H9 (cell line): ENCODE measurements at regions not wholly inside any gene's neighbourhood (a gene's known extent, or its start where the extent isn't known, plus 50 kb on each side); places are given as distances from the start of the nearest gene placed in this dataset.

ENCODE experiments used
- DNase-seq: peaks from one replicate; pipeline ENCODE4 v3.0.0-alpha.2; 2017
- H2AFZ ChIP-seq: one replicate; pipeline ENCODE4 v1.6.1; 2013; ENCODE audit warnings: mild to moderate bottlenecking, low read length, control low read depth, moderate library complexity
- H2AK5ac ChIP-seq: 2 replicates; pipeline ENCODE4 v1.6.1; 2013; ENCODE audit warnings: low read length, control low read depth, mixed read lengths; ENCODE audit not compliant: insufficient read length
- H2BK120ac ChIP-seq: one replicate; pipeline ENCODE4 v1.6.1; 2013; ENCODE audit warnings: low read depth, mild to moderate bottlenecking, low read length, control low read depth, inconsistent platforms; ENCODE audit not compliant: poor library complexity, severe bottlenecking
- H2BK12ac ChIP-seq: 2 replicates; pipeline ENCODE4 v1.6.1; 2013; ENCODE audit warnings: low read length, control low read depth, mixed read lengths, low read depth; ENCODE audit not compliant: insufficient read length
- H2BK15ac ChIP-seq: 2 replicates; pipeline ENCODE4 v1.6.1; 2013; ENCODE audit warnings: low read depth, low read length, control low read depth
- H2BK20ac ChIP-seq: one replicate; pipeline ENCODE4 v1.6.1; 2013; ENCODE audit warnings: low read depth, mild to moderate bottlenecking, low read length, control low read depth, inconsistent platforms; ENCODE audit not compliant: poor library complexity, severe bottlenecking
- H2BK5ac ChIP-seq: 2 replicates; pipeline ENCODE4 v1.6.1; 2013; ENCODE audit warnings: low read length, control low read depth, mixed read lengths; ENCODE audit not compliant: insufficient read length
- H3K14ac ChIP-seq: 2 replicates; pipeline ENCODE4 v1.6.1; 2013; ENCODE audit warnings: low read length, control low read depth; ENCODE audit not compliant: insufficient read depth
- H3K18ac ChIP-seq: 2 replicates; pipeline ENCODE4 v1.6.1; 2013; ENCODE audit warnings: low read depth, mild to moderate bottlenecking, mixed read lengths, low read length, control low read depth; ENCODE audit not compliant: insufficient read length
- H3K23ac ChIP-seq: 2 replicates; pipeline ENCODE4 v1.6.1; 2013; ENCODE audit warnings: low read length, control low read depth, mixed read lengths, low read depth; ENCODE audit not compliant: insufficient read length
- H3K23me2 ChIP-seq: 2 replicates; pipeline ENCODE4 v1.6.1; 2013; ENCODE audit warnings: low read depth, mild to moderate bottlenecking, mixed read lengths, low read length, control low read depth; ENCODE audit not compliant: insufficient read length, poor library complexity, severe bottlenecking
- H3K27ac ChIP-seq: 2 replicates; pipeline ENCODE4 v1.5.1; 2013; ENCODE audit warnings: low read length, control low read depth, mixed read lengths, low read depth; ENCODE audit not compliant: insufficient read length
- H3K27me3 ChIP-seq: 2 replicates; pipeline ENCODE4 v1.6.1; 2013; ENCODE audit warnings: low read length, control low read depth, inconsistent platforms; ENCODE audit not compliant: insufficient read depth
- H3K4ac ChIP-seq: 2 replicates; pipeline ENCODE4 v1.6.1; 2013; ENCODE audit warnings: low read depth, mild to moderate bottlenecking, control low read depth, inconsistent platforms, low read length, moderate library complexity
- H3K4me1 ChIP-seq: 2 replicates; pipeline ENCODE4 v1.6.1; 2013; ENCODE audit warnings: low read length, control low read depth, inconsistent platforms; ENCODE audit not compliant: insufficient read depth
- H3K4me2 ChIP-seq: 2 replicates; pipeline ENCODE4 v1.6.1; 2013; ENCODE audit warnings: low read length, control low read depth, mixed read lengths; ENCODE audit not compliant: insufficient read length, insufficient read depth
- H3K56ac ChIP-seq: 2 replicates; pipeline ENCODE4 v1.6.1; 2013; ENCODE audit warnings: low read depth, mild to moderate bottlenecking, mixed read lengths, low read length, control low read depth; ENCODE audit not compliant: insufficient read length
- H3K79me1 ChIP-seq: 2 replicates; pipeline ENCODE4 v1.6.1; 2013; ENCODE audit warnings: low read depth, mild to moderate bottlenecking, moderate library complexity, low read length, control low read depth, inconsistent platforms; ENCODE audit not compliant: insufficient read depth, poor library complexity, severe bottlenecking
- H3K79me2 ChIP-seq: 2 replicates; pipeline ENCODE4 v1.6.1; 2013; ENCODE audit warnings: low read length, control low read depth, inconsistent platforms; ENCODE audit not compliant: insufficient read depth
- H3K9ac ChIP-seq: 2 replicates; pipeline ENCODE4 v1.6.1; 2013; ENCODE audit warnings: low read length, control low read depth, mixed read lengths; ENCODE audit not compliant: insufficient read length; ENCODE audit errors: extremely low read depth
- H3K9me3 ChIP-seq: one replicate; pipeline ENCODE4 v1.6.1; 2013; ENCODE audit warnings: low read depth, low read length, inconsistent platforms; ENCODE audit not compliant: control insufficient read depth
- H3T11ph ChIP-seq: one replicate; pipeline ENCODE4 v1.6.1; 2013; ENCODE audit warnings: mild to moderate bottlenecking, low read length, control low read depth, inconsistent platforms
- H4K20me1 ChIP-seq: one replicate; pipeline ENCODE4 v1.6.1; 2013; ENCODE audit not compliant: control insufficient read depth, insufficient read length, insufficient read depth
- H4K5ac ChIP-seq: 2 replicates; pipeline ENCODE4 v1.6.1; 2013; ENCODE audit warnings: low read depth, mild to moderate bottlenecking, mixed read lengths, low read length, control low read depth; ENCODE audit not compliant: insufficient read length
- H4K8ac ChIP-seq: replicated peaks from 2 replicates; pipeline ENCODE4 v1.6.1; 2013; ENCODE audit warnings: low read length, control low read depth, mixed read lengths, low read depth; ENCODE audit not compliant: insufficient read length
- H4K91ac ChIP-seq: 2 replicates; pipeline ENCODE4 v1.6.1; 2013; ENCODE audit warnings: low read depth, mild to moderate bottlenecking, moderate library complexity, mixed read lengths, low read length, control low read depth; ENCODE audit not compliant: insufficient read length
- H3K27ac Mint-ChIP-seq, 3 experiments: 2 replicates in 2 of 3; 3 replicates in 1 of 3; pipeline ENCODE4 v1.8.0; 2020 to 2021; ENCODE audit warnings: mixed read lengths in 3 of 3, mild to moderate bottlenecking in 1 of 3, moderate library complexity in 1 of 3
- H3K27me3 Mint-ChIP-seq: 2 replicates; pipeline ENCODE4 v1.8.0; 2021; ENCODE audit warnings: low read depth, mild to moderate bottlenecking, moderate library complexity, mixed read lengths
- H3K36me3 Mint-ChIP-seq, 3 experiments: 2 replicates in 2 of 3; 3 replicates in 1 of 3; pipeline ENCODE4 v1.8.0; 2020 to 2021; ENCODE audit warnings: low read depth in 3 of 3, mixed read lengths in 3 of 3; ENCODE audit not compliant: insufficient read depth in 1 of 3
- H3K4me1 Mint-ChIP-seq, 2 experiments: 2 replicates each; pipeline ENCODE4 v1.8.0; 2020; ENCODE audit warnings: mixed read lengths in 2 of 2
- H3K4me3 Mint-ChIP-seq, 2 experiments: 2 replicates in 1 of 2; 3 replicates in 1 of 2; pipeline ENCODE4 v1.8.0; 2020 to 2021; ENCODE audit warnings: mild to moderate bottlenecking in 2 of 2, mixed read lengths in 2 of 2, moderate library complexity in 1 of 2
- H3K9me3 Mint-ChIP-seq, 2 experiments: 2 replicates in 1 of 2; 3 replicates in 1 of 2; pipeline ENCODE4 v1.8.0; 2020; ENCODE audit warnings: mild to moderate bottlenecking in 2 of 2, mixed read lengths in 2 of 2, moderate library complexity in 1 of 2
- CTCF ChIP-seq: fragments of 200-600 bp; sonication (generic); conservative IDR thresholded peaks from 3 replicates; pipeline ENCODE4 v1.8.0; 2021; ENCODE audit warnings: antibody characterized with exemption, mild to moderate bottlenecking
- WGBS: extraction: QIAGEN DNeasy Blood & Tissue Kit; methylation state at CpG from one replicate; pipeline ENCODE4 v1.1.7; 2013; ENCODE audit warnings: missing lambda C conversion rate, low lambda C conversion rate, mixed read lengths; ENCODE audit not compliant: insufficient read length; ENCODE audit errors: extremely low coverage; 5-methylcytosine and 5-hydroxymethylcytosine counted together

GRCh38 chr17:34153991-34154390, 101.1 kb upstream of the CCL2 start:
- Histone ChIP-seq H2AFZ (no peak overlapping the region), H3K9ac (no peak overlapping the region), H3K18ac (no peak overlapping the region), H3K79me2 (no peaks in the 10 kb centered on the region), H3K27ac (no peak overlapping the region), H2BK20ac (no peak overlapping the region), H2BK5ac (no peak overlapping the region), H3K4me2 (peak overlapping the region; percentile 35), H2AK5ac (no peak overlapping the region), H3T11ph (no peak overlapping the region), H3K23ac (no peak overlapping the region), H4K5ac (no peak overlapping the region), H3K4ac (no peak overlapping the region), H3K23me2 (peaks cover 7% of the 10 kb centered on the region), H3K14ac (no peak overlapping the region), H2BK12ac (no peak overlapping the region), H4K20me1 (no peaks in the 10 kb centered on the region), H2BK15ac (no peak overlapping the region), H4K8ac (no peak overlapping the region), H3K79me1 (no peaks in the 10 kb centered on the region), H3K4me1 (peaks cover 32% of the 10 kb centered on the region), H3K27me3 (no peaks in the 10 kb centered on the region; the same call in 1 of the 2 replicates), H2BK120ac (no peak overlapping the region), H3K56ac (no peak overlapping the region), H4K91ac (no peak overlapping the region), H3K9me3 (no peaks in the 10 kb centered on the region)
- no CpG with 5 or more reads among the region's 6 CpGs for WGBS
- H3K36me3 Mint-ChIP-seq = peaks cover 0 to 15% (median 13%) of the 10 kb centered on the region in 3 experiments; a peak in 3 of 7 replicates
- no peak for DNase-seq
- peaks cover 21% of the 10 kb centered on the region for H3K27me3 Mint-ChIP-seq
- H3K27ac Mint-ChIP-seq = no peak overlapping the region
- no peak for TF ChIP-seq CTCF
- peaks cover 58 to 62% of the 10 kb centered on the region in 2 experiments for H3K4me1 Mint-ChIP-seq
- no peak overlapping the region for H3K4me3 Mint-ChIP-seq
- peaks cover 6 to 8% of the 10 kb centered on the region in 2 experiments for H3K9me3 Mint-ChIP-seq
